HFF-Myc (cell line): ENCODE measurements at regions not wholly inside any gene's neighbourhood (a gene's known extent, or its start where the extent isn't known, plus 50 kb on each side); places are given as distances from the start of the nearest gene placed in this dataset.

Experiments
- DNase-seq: peaks from one replicate; pipeline ENCODE4 v3.0.0-alpha.2; 2011; ENCODE audit warnings: low read depth; ENCODE audit errors: extremely low read depth
- H3K4me3 ChIP-seq: replicated peaks from 2 replicates; pipeline ENCODE4 v1.5.1; 2011; ENCODE audit warnings: low read depth, mild to moderate bottlenecking, control low read depth, low read length
- TF ChIP-seq, protein P1 (sequence below): IDR thresholded peaks from 2 replicates; pipeline ENCODE4 v1.5.1; 2012; ENCODE audit warnings: mild to moderate bottlenecking, low read depth, low read length, control low read depth; ENCODE audit errors: missing control alignments

DNA sequence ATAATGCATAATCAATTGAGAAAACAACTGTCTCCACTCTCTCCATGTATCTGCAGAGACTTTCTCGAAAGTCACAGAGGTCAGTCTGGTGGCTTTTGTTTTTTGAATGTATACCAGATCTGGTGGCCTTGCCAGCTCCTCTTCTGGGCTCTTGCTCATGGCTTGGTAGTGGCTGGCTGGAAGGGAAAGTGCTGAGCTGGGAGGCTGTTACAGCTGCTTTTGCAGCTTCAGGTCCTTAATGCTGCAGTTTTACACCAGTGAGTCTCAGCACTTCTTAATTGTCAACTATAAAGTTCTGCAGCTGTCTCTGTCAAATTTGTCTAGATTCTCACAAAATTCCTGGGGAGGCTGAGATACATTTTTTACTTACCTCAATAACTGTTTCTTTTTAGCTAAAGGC, 390.0 kb downstream of the GRXCR1 start:
- no peak for DNase-seq
- no peak overlapping the region for H3K4me3 ChIP-seq
- TF ChIP-seq, protein P1, sequence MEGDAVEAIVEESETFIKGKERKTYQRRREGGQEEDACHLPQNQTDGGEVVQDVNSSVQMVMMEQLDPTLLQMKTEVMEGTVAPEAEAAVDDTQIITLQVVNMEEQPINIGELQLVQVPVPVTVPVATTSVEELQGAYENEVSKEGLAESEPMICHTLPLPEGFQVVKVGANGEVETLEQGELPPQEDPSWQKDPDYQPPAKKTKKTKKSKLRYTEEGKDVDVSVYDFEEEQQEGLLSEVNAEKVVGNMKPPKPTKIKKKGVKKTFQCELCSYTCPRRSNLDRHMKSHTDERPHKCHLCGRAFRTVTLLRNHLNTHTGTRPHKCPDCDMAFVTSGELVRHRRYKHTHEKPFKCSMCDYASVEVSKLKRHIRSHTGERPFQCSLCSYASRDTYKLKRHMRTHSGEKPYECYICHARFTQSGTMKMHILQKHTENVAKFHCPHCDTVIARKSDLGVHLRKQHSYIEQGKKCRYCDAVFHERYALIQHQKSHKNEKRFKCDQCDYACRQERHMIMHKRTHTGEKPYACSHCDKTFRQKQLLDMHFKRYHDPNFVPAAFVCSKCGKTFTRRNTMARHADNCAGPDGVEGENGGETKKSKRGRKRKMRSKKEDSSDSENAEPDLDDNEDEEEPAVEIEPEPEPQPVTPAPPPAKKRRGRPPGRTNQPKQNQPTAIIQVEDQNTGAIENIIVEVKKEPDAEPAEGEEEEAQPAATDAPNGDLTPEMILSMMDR: no peak

DNA sequence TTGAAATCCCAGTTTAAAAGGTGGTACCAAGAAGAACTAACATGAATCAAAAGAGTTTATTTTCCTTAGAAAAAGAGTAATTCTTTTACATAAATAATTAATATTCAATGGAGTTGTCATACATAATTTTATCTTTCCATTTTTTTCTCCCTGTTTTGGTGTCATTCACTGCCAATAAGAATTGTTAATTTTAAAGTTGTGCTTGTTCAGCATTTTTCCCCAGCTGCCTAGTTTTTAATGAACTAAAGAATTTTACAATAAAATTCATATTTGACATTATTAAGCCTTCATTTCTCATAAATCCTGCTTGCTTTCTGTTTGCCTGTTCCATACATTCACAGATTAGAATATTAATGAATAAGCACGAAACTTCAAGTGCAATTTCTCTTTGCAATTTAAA, 393.6 kb downstream of the GRXCR1 start:
- no peak for DNase-seq
- H3K4me3 ChIP-seq: no peak overlapping the region
- TF ChIP-seq, protein P1: no peak

DNA sequence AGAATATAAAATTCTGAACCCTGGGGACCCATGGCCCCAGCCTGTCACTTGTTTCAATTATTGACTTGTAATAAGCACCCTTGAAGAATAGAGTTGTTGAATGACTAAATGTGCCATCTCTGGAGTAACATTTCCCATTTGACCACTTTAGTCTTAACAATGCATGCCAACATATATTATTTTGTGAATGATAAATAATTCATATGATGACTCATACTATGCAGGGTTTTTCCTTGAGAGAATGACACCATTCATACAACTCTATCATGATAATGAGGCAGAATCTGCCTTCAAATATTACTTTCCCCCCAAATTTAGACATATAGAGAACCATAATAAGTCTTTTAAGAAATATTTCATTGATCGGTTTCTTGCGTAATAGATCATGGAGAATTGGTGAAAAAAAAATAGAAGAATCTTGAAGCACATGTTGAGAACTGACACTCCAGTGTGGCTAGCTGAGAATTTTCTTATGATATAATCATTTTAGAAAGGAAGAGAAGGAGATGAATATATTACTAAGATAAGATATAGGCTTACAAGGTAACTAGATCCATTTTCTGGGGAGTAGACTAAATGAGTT, 404.5 kb downstream of the GRXCR1 start:
- TF ChIP-seq, protein P1: no peak
- no peak for DNase-seq
- no peak overlapping the region for H3K4me3 ChIP-seq

DNA sequence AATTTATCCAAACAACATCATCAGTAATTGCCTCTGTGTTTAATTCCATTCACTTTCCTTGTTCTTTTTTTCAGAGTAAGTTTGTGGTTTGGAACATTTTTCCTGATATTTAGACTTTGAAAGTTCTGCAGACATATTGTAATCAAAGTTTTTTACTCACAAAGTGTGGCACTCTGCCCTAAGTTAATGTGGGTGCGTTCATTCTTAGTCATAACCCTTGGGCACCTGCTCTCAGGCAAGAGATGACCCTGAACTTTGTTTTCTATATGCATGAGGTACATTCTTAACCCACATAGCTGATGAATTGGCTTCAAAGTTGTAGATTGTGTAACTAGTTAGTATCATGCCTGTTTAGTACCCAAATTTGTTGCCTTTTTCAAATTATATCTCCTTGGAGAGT, 424.3 kb downstream of the GRXCR1 start:
- TF ChIP-seq, protein P1: no peak
- H3K4me3 ChIP-seq: no peak overlapping the region
- no peak for DNase-seq

DNA sequence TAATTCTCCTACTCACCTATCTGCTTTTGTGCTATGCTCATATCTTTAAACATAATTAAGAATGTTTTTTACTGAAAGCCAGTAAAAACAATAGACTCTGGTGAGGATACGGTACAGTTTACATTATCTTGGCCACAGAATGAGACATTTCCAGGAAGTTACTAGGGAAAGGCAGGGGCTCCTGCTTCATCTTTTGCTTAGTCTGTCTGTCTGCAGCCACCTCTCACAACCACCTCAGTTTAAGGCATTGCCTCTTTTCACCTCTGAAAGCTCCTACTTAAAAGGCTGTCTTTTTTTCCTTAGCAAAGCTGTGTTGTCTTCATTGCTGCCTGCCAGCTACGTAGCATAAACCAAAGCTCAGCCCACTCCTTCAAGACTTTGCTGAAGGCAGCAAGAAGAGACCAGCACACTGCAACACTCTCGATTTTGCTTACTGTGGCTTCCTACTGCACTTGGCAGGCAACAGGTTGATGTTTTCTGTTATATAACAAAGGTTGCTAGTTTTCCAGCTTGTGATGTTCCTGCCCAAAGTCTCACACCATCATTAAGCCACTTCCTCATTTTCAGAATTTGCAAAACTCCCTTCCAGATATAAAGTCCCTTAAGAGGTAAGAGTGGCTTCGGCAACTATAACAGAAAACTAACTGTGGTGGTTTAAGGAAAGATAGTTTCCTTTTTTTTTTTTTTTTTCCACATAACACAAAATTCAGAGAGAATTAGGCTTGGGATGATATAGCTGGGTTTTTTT, 432.9 kb downstream of the GRXCR1 start:
- DNase-seq: no peak
- TF ChIP-seq, protein P1: no peak
- no peak overlapping the region for H3K4me3 ChIP-seq

DNA sequence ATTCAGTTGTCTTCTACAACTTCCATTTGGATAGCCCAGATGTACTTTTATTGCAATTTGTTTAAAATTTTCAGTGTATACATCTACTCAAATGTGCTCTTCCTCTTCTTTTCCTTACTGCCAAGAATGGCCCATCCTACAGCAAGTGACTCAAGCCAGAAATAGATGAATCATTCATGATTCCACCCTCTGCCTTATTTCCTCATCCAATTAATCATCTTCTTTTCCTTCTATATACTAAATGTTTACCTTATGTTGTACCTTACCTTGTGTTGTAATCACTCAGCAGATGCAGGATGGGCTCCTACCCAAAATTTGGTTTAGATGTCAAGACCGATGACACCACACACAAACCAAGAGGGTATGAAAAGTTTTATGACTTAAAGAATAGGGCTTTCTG, 437.8 kb downstream of the GRXCR1 start:
- TF ChIP-seq, protein P1: no peak
- H3K4me3 ChIP-seq: no peak overlapping the region
- peak; percentile 33 for DNase-seq
